HEK293T (cell line): ENCODE measurements at regions not wholly inside any gene's neighbourhood (a gene's known extent, or its start where the extent isn't known, plus 50 kb on each side); places are given as distances from the start of the nearest gene placed in this dataset.

Source experiments
- BHLHE40 ChIP-seq: fragments of 450-650 bp; IDR thresholded peaks from 2 replicates; pipeline ENCODE4 v1.6.1; 2016; ENCODE audit warnings: mild to moderate bottlenecking, moderate library complexity, borderline replicate concordance
- FOXK2 ChIP-seq: fragments of 450-650 bp; IDR thresholded peaks from 2 replicates; pipeline ENCODE4 v1.6.1; 2016; ENCODE audit warnings: mild to moderate bottlenecking
- FOXM1 ChIP-seq: fragments of 450-650 bp; IDR thresholded peaks from 2 replicates; pipeline ENCODE4 v1.6.1; 2017; ENCODE audit warnings: mild to moderate bottlenecking, borderline replicate concordance
- HDGF ChIP-seq: fragments of 450-650 bp; IDR thresholded peaks from 2 replicates; pipeline ENCODE4 v1.6.1; 2017; ENCODE audit warnings: antibody characterized with exemption, borderline replicate concordance
- L3MBTL2 ChIP-seq: fragments of 450-650 bp; conservative IDR thresholded peaks from 2 replicates; pipeline ENCODE4 v1.6.1; 2016; ENCODE audit warnings: mild to moderate bottlenecking
- LEF1 ChIP-seq: fragments of 450-650 bp; IDR thresholded peaks from 2 replicates; pipeline ENCODE4 v1.6.1; 2017; ENCODE audit warnings: mild to moderate bottlenecking, borderline replicate concordance
- NFRKB ChIP-seq: fragments of 450-650 bp; IDR thresholded peaks from 2 replicates; pipeline ENCODE4 v1.6.1; 2016; ENCODE audit warnings: mild to moderate bottlenecking, moderate library complexity
- SP1 ChIP-seq: fragments of 450-650 bp; IDR thresholded peaks from 2 replicates; pipeline ENCODE4 v1.6.1; 2017
- TARDBP ChIP-seq: fragments of 450-650 bp; IDR thresholded peaks from 2 replicates; pipeline ENCODE4 v1.6.1; 2016
- ZNF384 ChIP-seq: fragments of 450-650 bp; IDR thresholded peaks from 2 replicates; pipeline ENCODE4 v1.6.1; 2016

DNA sequence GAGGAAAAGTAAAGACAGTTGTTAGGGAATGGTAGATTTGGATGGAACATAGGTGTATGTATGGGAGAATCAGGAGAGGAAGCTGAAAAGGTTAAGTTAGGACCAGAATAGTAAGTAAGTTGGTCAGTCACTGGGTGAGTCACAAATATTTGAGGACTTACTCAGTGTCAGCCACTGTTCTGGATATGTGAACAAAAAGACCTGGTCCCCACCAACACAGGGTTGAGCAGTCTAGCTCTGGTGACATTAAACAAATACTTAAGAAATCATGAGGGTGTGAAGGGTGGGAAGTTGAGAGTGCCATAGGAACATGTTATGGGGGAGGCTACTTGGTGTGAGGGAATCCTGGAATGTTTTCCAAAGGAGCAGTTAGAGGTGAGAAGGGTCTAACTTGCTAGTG, 246.9 kb downstream of the PTEN start:
- TF ChIP-seq BHLHE40 (no peak), FOXM1 (no peak), LEF1 (no peak), SP1 (no peak), L3MBTL2 (no peak), FOXK2 (no peak), NFRKB (no peak), HDGF (no peak), TARDBP (no peak), ZNF384 (no peak)
